NCI-H1930 (cell line): ENCODE measurements at regions not wholly inside any gene's neighbourhood (a gene's known extent, or its start where the extent isn't known, plus 50 kb on each side); places are given as distances from the start of the nearest gene placed in this dataset.

Source experiments
- DNase-seq, 2 experiments: peaks; one replicate each; lab custom pipeline; 2025; lab: John Stamatoyannopoulos, UW

- no peak for DNase-seq
Measured at GRCh38 chr13:103142151-103142550, 75.9 kb upstream of the SLC10A2 start.

- peak; percentile 24 to 49 for DNase-seq
Measured at GRCh38 chr13:103140001-103140671, 73.9 kb upstream of the SLC10A2 start.

- no peak for DNase-seq
Measured at GRCh38 chr13:103134271-103134670, 68.1 kb upstream of the SLC10A2 start.

- no peak for DNase-seq
Measured at GRCh38 chr13:103133556-103133955, 67.3 kb upstream of the SLC10A2 start.

- DNase-seq = no peak
Measured at GRCh38 chr13:103130681-103131210, 64.5 kb upstream of the SLC10A2 start.

GRCh38 chr13:103130146-103130545 lies 63.9 kb upstream of the SLC10A2 start:
- DNase-seq = no peak
